HepG2 (cell line): ENCODE measurements at regions not wholly inside any gene's neighbourhood (a gene's known extent, or its start where the extent isn't known, plus 50 kb on each side); places are given as distances from the start of the nearest gene placed in this dataset.
A peak's percentile ranks its signal among the peaks of the same experiment; 100 is the strongest.

Experiments used
- ATAC-seq: fragments of 200-7000 bp; cut with Tn5 transposase; 3 replicates; pipeline ENCODE4 v1.9.1; 2020; ENCODE audit warnings: mild to moderate bottlenecking, moderate library complexity
- BruUV-seq: library from RNA; stranded (reverse); fragments of 400-500 nt; replicated peaks from 2 replicates; lab custom pipeline; 2021; lab: Mats Ljungman, UMichigan
- CTCF ChIA-PET: fragments of 300-600 bp; formaldehyde crosslinking; extraction: SDS; loops from one replicate; lab custom pipeline; 2021; ENCODE audit warnings: low total read pairs, inconsistent platforms, low intra/inter-chr PET ratio; lab: Yijun Ruan, JAX
- POLR2A ChIA-PET: fragments of 350-600 bp; sonication (Branson Sonifier 250); formaldehyde crosslinking; loops from one replicate; lab custom pipeline; 2020; ENCODE audit warnings: antibody characterized with exemption, inconsistent platforms; lab: Yijun Ruan, JAX
- DNase-seq: peaks from one replicate; pipeline ENCODE4 v3.0.0-alpha.2; 2015; ENCODE audit warnings: low spot score
- FAIRE-seq: peaks from 3 replicates; lab custom pipeline; 2011; peaks lifted over from hg19 to GRCh38; lab: Jason Lieb, UNC
- H2AFZ ChIP-seq: one replicate; pipeline ENCODE4 v1.6.1; 2011; ENCODE audit warnings: low read length, inconsistent platforms
- H3K27ac ChIP-seq: fragments of 300-600 bp; 3 replicates; pipeline ENCODE4 v1.8.0; 2011; ENCODE audit warnings: mixed run types, mild to moderate bottlenecking, mixed read lengths, low read length, inconsistent platforms; ENCODE audit not compliant: insufficient read depth; ENCODE audit errors: extremely low read length
- H3K27me3 ChIP-seq, 2 experiments: fragments of 200-600 bp in 1 of 2; 2 replicates in 1 of 2; 3 replicates in 1 of 2; pipeline versions ENCODE4 v1.6.0 to v1.8.0; 2011; ENCODE audit warnings: low read length in 2 of 2, mild to moderate bottlenecking in 2 of 2, moderate library complexity in 2 of 2, inconsistent platforms in 1 of 2; ENCODE audit not compliant: insufficient read depth in 2 of 2, control insufficient read depth in 1 of 2
- H3K36me3 ChIP-seq, 2 experiments: fragments of 200-600 bp in 1 of 2; replicated peaks in 1 of 2; 2 replicates in 1 of 2; 3 replicates in 1 of 2; pipeline versions ENCODE4 v1.5.1 to v1.8.0; 2011; ENCODE audit warnings: low read length in 2 of 2, inconsistent platforms in 1 of 2; ENCODE audit not compliant: insufficient read depth in 2 of 2, control insufficient read depth in 1 of 2
- H3K4me1 ChIP-seq: 2 replicates; pipeline ENCODE4 v1.5.1; 2012; ENCODE audit warnings: low read length, inconsistent platforms; ENCODE audit not compliant: insufficient read depth
- H3K4me2 ChIP-seq: 2 replicates; pipeline ENCODE4 v1.6.0; 2011; ENCODE audit warnings: low read depth, low read length, inconsistent platforms
- H3K4me3 ChIP-seq, 3 experiments: fragments of 200-600 bp in 1 of 3; sonication (generic), shearing (Covaris generic) in 1 of 3; replicated peaks in 1 of 3; 2 replicates each; pipeline ENCODE4 v1.5.1; 2011 to 2016; ENCODE audit warnings: low read length in 3 of 3, inconsistent platforms in 2 of 3, low read depth in 2 of 3, mild to moderate bottlenecking in 2 of 3, control low read depth in 1 of 3, mixed read lengths in 1 of 3; ENCODE audit not compliant: insufficient read depth in 1 of 3
- H3K79me2 ChIP-seq: one replicate; pipeline ENCODE4 v1.6.1; 2011; ENCODE audit warnings: low read length, inconsistent platforms; ENCODE audit not compliant: insufficient read depth
- H3K9ac ChIP-seq: 2 replicates; pipeline ENCODE4 v1.6.0; 2011; ENCODE audit warnings: mild to moderate bottlenecking, low read depth, low read length, inconsistent platforms; ENCODE audit not compliant: insufficient read depth
- H3K9me3 ChIP-seq: 2 replicates; pipeline ENCODE4 v1.5.1; 2012; ENCODE audit warnings: mild to moderate bottlenecking, low read length
- H4K20me1 ChIP-seq: 2 replicates; pipeline ENCODE4 v1.6.0; 2011; ENCODE audit warnings: inconsistent platforms, mild to moderate bottlenecking, low read length, moderate library complexity; ENCODE audit not compliant: insufficient read depth
- HIVEP1 ChIP-seq: sonication (generic); formaldehyde crosslinking; IDR thresholded peaks from 2 replicates; pipeline ENCODE4 v1.4.0; 2020; ENCODE audit warnings: mild to moderate bottlenecking, missing genetic modification reagents
- HNRNPK ChIP-seq: fragments of 200-400 bp; formaldehyde crosslinking; IDR thresholded peaks from 2 replicates; pipeline ENCODE4 v1.6.1; 2018; ENCODE audit warnings: low read length, low read depth, moderate library complexity, mild to moderate bottlenecking; ENCODE audit not compliant: poor library complexity, severe bottlenecking
- HNRNPLL ChIP-seq: fragments of 200-400 bp; formaldehyde crosslinking; IDR thresholded peaks from 2 replicates; pipeline ENCODE4 v1.6.1; 2017; ENCODE audit warnings: mild to moderate bottlenecking, low read depth, low read length; ENCODE audit not compliant: poor library complexity, severe bottlenecking
- HOXA3 ChIP-seq: sonication (generic); formaldehyde crosslinking; IDR thresholded peaks from 2 replicates; pipeline ENCODE4 v1.5.0; 2020; ENCODE audit warnings: missing genetic modification reagents
- MAF1 ChIP-seq: sonication (generic); formaldehyde crosslinking; IDR thresholded peaks from 2 replicates; pipeline ENCODE4 v1.5.0; 2020; ENCODE audit warnings: missing genetic modification reagents, borderline replicate concordance
- MTA3 ChIP-seq: sonication (generic); formaldehyde crosslinking; IDR thresholded peaks from 2 replicates; pipeline ENCODE4 v1.4.0; 2020; ENCODE audit warnings: missing genetic modification reagents
- NR2F2 ChIP-seq: IDR thresholded peaks from 2 replicates; pipeline ENCODE4 v1.6.1; 2012; ENCODE audit warnings: low read depth, inconsistent platforms, borderline replicate concordance
- PCBP1 ChIP-seq: fragments of 200-400 bp; formaldehyde crosslinking; IDR thresholded peaks from 2 replicates; pipeline ENCODE4 v1.6.1; 2017; ENCODE audit warnings: mild to moderate bottlenecking, low read depth, low read length, borderline replicate concordance
- SSRP1 ChIP-seq: IDR thresholded peaks from 2 replicates; pipeline ENCODE4 v1.6.1; 2016; ENCODE audit warnings: control low read depth
- TBX2 ChIP-seq: sonication (generic); formaldehyde crosslinking; IDR thresholded peaks from 2 replicates; pipeline ENCODE4 v1.5.0; 2020; ENCODE audit warnings: missing genetic modification reagents, mild to moderate bottlenecking, borderline replicate concordance
- ZNF207 ChIP-seq: fragments of 450-650 bp; IDR thresholded peaks from 2 replicates; pipeline ENCODE4 v1.6.1; 2016; ENCODE audit warnings: antibody characterized with exemption, borderline replicate concordance
- ZSCAN21 ChIP-seq: sonication (generic); formaldehyde crosslinking; IDR thresholded peaks from 2 replicates; pipeline ENCODE4 v1.8.0; 2022; ENCODE audit warnings: mild to moderate bottlenecking, missing genetic modification reagents, moderate library complexity, borderline replicate concordance
- WGBS: methylation state at CpG from one replicate; pipeline ENCODE4 v1.1.6; 2017; ENCODE audit warnings: low lambda C conversion rate; 5-methylcytosine and 5-hydroxymethylcytosine counted together
- in situ Hi-C: cut with HindIII; loops from 2 replicates; pipeline ENCODE4 v1.10.0; 2017; ENCODE audit warnings: low pct_unique_long_range_greater_than_20kb; ENCODE audit not compliant: extremely low pct_ligation_motif_present
- intact Hi-C: fragments of 100-400 bp; cut with micrococcal nuclease; formaldehyde crosslinking; loops from one replicate; pipeline ENCODE4 v1.10.0; 2022; ENCODE audit not compliant: unreplicated experiment
- TF ChIP-seq, protein P1 (sequence below): IDR thresholded peaks from 2 replicates; pipeline ENCODE4 v1.6.1; 2016; ENCODE audit warnings: low read depth
- TF ChIP-seq, protein P2 (sequence below): sonication (generic); formaldehyde crosslinking; IDR thresholded peaks from 2 replicates; pipeline ENCODE4 v1.4.0; 2020; ENCODE audit warnings: missing genetic modification reagents

DNA sequence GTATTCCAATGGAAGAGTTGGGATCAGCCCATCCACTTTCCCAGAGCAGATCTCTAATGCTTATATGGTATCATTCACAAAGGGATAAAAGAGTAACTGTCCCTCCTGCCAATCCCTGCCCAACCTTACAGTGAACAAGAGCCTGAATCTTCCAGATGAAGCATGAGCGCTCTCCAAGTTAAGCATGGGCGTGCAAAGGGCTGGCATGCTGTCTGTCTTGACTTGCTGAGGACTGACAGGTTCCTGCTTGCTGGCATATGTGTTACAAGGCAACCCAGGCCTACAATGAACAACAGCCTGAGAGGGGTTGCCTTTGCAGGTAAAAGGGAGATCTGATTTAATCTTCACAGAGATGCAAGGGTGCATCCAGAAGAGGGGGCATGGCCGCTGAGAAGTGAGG, 155.6 kb upstream of the SOD1 start (continued):
- TF ChIP-seq ZSCAN21 (no peak), MAF1 (CRISPR knock-in tag) (no peak), SSRP1 (CRISPR knock-in tag) (no peak), ZNF207 (no peak), MTA3 (no peak), NR2F2 (no peak), HNRNPLL (no peak), HIVEP1 (no peak), HOXA3 (CRISPR knock-in tag) (no peak)
- TF ChIP-seq, protein P1, sequence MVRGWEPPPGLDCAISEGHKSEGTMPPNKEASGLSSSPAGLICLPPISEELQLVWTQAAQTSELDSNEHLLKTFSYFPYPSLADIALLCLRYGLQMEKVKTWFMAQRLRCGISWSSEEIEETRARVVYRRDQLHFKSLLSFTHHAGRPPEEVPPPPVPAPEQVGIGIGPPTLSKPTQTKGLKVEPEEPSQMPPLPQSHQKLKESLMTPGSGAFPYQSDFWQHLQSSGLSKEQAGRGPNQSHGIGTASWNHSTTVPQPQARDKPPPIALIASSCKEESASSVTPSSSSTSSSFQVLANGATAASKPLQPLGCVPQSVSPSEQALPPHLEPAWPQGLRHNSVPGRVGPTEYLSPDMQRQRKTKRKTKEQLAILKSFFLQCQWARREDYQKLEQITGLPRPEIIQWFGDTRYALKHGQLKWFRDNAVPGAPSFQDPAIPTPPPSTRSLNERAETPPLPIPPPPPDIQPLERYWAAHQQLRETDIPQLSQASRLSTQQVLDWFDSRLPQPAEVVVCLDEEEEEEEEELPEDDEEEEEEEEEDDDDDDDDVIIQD (CRISPR knock-in tag): no peak
- TF ChIP-seq, protein P2, sequence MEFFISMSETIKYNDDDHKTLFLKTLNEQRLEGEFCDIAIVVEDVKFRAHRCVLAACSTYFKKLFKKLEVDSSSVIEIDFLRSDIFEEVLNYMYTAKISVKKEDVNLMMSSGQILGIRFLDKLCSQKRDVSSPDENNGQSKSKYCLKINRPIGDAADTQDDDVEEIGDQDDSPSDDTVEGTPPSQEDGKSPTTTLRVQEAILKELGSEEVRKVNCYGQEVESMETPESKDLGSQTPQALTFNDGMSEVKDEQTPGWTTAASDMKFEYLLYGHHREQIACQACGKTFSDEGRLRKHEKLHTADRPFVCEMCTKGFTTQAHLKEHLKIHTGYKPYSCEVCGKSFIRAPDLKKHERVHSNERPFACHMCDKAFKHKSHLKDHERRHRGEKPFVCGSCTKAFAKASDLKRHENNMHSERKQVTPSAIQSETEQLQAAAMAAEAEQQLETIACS (CRISPR knock-in tag): no peak

- Histone ChIP-seq H2AFZ (no peak overlapping the region), H3K4me3 (no peak overlapping the region), H3K36me3 (no peaks in the 10 kb centered on the region), H3K27ac (no peak overlapping the region), H3K4me1 (peaks cover 13% of the 10 kb centered on the region), H3K79me2 (no peaks in the 10 kb centered on the region), H3K4me2 (no peak overlapping the region), H3K27me3 (no peaks in the 10 kb centered on the region), H4K20me1 (no peaks in the 10 kb centered on the region), H3K9me3 (no peaks in the 10 kb centered on the region), H3K9ac (no peak overlapping the region)
- TF ChIP-seq HNRNPK (peak; percentile 79), PCBP1 (0 out of 2 replicates have a peak, but pooled peaks have one; percentile 62), TBX2 (CRISPR knock-in tag) (no peak)
- 0% methylated on average over 2 of the region's 2 CpGs for WGBS
- intact Hi-C loops (loop anchor here (10.0 kb wide), 1 partner anchor 911 kb away; the partner anchor contains the start of gene EVA1C), in situ Hi-C loops (no loop called here)
- ChIA-PET POLR2A (no interaction called here), CTCF (no interaction called here)
- BruUV-seq: no TSS peak
- ATAC-seq (no peak), DNase-seq (no peak), FAIRE-seq (no peak)
Measured at GRCh38 chr21:31503467-31503866, 156.0 kb upstream of the SOD1 start.
